Forelimb muscle (tissue), 1 donor: ENCODE measurements at regions not wholly inside any gene's neighbourhood (a gene's known extent, or its start where the extent isn't known, plus 50 kb on each side); places are given as distances from the start of the nearest gene placed in this dataset.
"Not testable (repeated sequence)": the region's sequence is repeated elsewhere in the genome, so short reads cannot be mapped to it uniquely, and the experiment has no call there.

ENCODE experiments used
- DNase-seq: peaks from one replicate; pipeline ENCODE4 v3.0.0-alpha.2; 2013; ENCODE audit warnings: low read depth

- no peak for DNase-seq
These were observed 66.1 kb downstream of the GADD45G start for GRCh38 chr9:89670801-89671434.

GRCh38 chr9:89674667-89675057, 69.8 kb downstream of the GADD45G start:
- DNase-seq = no peak

- no peak for DNase-seq
These were observed 70.4 kb downstream of the GADD45G start for GRCh38 chr9:89675058-89675742.

GRCh38 chr9:89676281-89676680, 71.5 kb downstream of the GADD45G start:
- no peak for DNase-seq

GRCh38 chr9:89677702-89678395, 73.0 kb downstream of the GADD45G start:
- peak; percentile 35 for DNase-seq

- DNase-seq = no peak
These were observed 73.7 kb downstream of the GADD45G start for GRCh38 chr9:89678396-89679015.

- no peak for DNase-seq
These were observed 74.2 kb downstream of the GADD45G start for GRCh38 chr9:89679016-89679415.

- no peak for DNase-seq
These were observed 74.8 kb downstream of the GADD45G start for GRCh38 chr9:89679581-89679980.

GRCh38 chr9:89680547-89681467, 76.0 kb downstream of the GADD45G start:
- no peak for DNase-seq

GRCh38 chr9:89681468-89681859, 76.7 kb downstream of the GADD45G start:
- DNase-seq = not testable (repeated sequence)

GRCh38 chr9:89683626-89684025, 78.8 kb downstream of the GADD45G start:
- no peak for DNase-seq

- DNase-seq = no peak
These were observed 79.4 kb downstream of the GADD45G start for GRCh38 chr9:89684218-89684617.

- DNase-seq = no peak
These were observed 80.3 kb downstream of the GADD45G start for GRCh38 chr9:89684912-89685636.

GRCh38 chr9:89685698-89686097, 80.9 kb downstream of the GADD45G start:
- DNase-seq = no peak

GRCh38 chr9:89686126-89686525, 81.3 kb downstream of the GADD45G start:
- no peak for DNase-seq

- DNase-seq = no peak
These were observed 81.8 kb downstream of the GADD45G start for GRCh38 chr9:89686621-89687020.

GRCh38 chr9:89687188-89687587, 82.4 kb downstream of the GADD45G start:
- no peak for DNase-seq

GRCh38 chr9:89687848-89688247, 83.0 kb downstream of the GADD45G start:
- no peak for DNase-seq

- DNase-seq = not testable (repeated sequence)
These were observed 84.5 kb downstream of the GADD45G start for GRCh38 chr9:89689321-89689720.

- DNase-seq = no peak
These were observed 85.6 kb downstream of the GADD45G start for GRCh38 chr9:89690334-89690912.
